ENCODE measurements at regions not wholly inside any gene's neighbourhood (a gene's known extent, or its start where the extent isn't known, plus 50 kb on each side); places are given as distances from the start of the nearest gene placed in this dataset.

- Histone ChIP-seq H3K14ac (replicated peaks; ENCODE audit: low read depth, low read length) (no peak overlapping the region), H3K4ac (ENCODE audit: low read depth, low read length) (no peak overlapping the region), H4K91ac (ENCODE audit: insufficient read depth, low read depth, low read length) (no peak overlapping the region), H4K20me1 (ENCODE audit: insufficient read depth, low read length) (no peaks in the 10 kb centered on the region), H3K56ac (ENCODE audit: extremely low read depth, insufficient read depth, low read length) (no peak overlapping the region), H3K4me1 (ENCODE audit: control insufficient read depth, insufficient read depth, low read length) (no peaks in the 10 kb centered on the region), H3K27me3 (ENCODE audit: control insufficient read depth, insufficient read depth, low read length) (no peaks in the 10 kb centered on the region), H3K79me1 (ENCODE audit: low read depth in 1 of 2, low read length in 2 of 2) (no peaks in the 10 kb centered on the region), H2AK9ac (replicated peaks; ENCODE audit: low read depth, low read length, poor library complexity) (no peak overlapping the region), H2BK20ac (ENCODE audit: low read depth, low read length) (no peak overlapping the region), H4K5ac (ENCODE audit: low read depth, low read length) (no peak overlapping the region), H4K8ac (ENCODE audit: low read depth in 2 of 2, low read length in 2 of 2) (no peak overlapping the region), H2BK120ac (ENCODE audit: low read depth, low read length) (no peak overlapping the region), H3K9me1 (ENCODE audit: insufficient read depth, low read length) (no peaks in the 10 kb centered on the region), H3K27ac (ENCODE audit: insufficient read depth, low read length) (no peak overlapping the region), H2BK15ac (ENCODE audit: low read depth, low read length) (no peak overlapping the region), H3K18ac (ENCODE audit: low read depth, low read length) (no peak overlapping the region), H3K9me3 (ENCODE audit: control insufficient read depth, insufficient read depth, low read length) (no peaks in the 10 kb centered on the region), H2AFZ (replicated peaks; ENCODE audit: low read length, poor library complexity) (no peak overlapping the region), H2BK5ac (ENCODE audit: low read depth, low read length, poor library complexity, severe bottlenecking) (no peak overlapping the region), H3K23ac (ENCODE audit: low read depth, low read length) (no peak overlapping the region), H2AK5ac (ENCODE audit: low read depth, low read length) (no peak overlapping the region), H3K9ac (ENCODE audit: low read depth, low read length) (no peak overlapping the region), H3K4me3 (ENCODE audit: insufficient read depth, low read depth, low read length) (no peak overlapping the region), H3K4me2 (ENCODE audit: low read depth, low read length) (no peak overlapping the region), H3K36me3 (ENCODE audit: control insufficient read depth, insufficient read depth, low read length) (no peaks in the 10 kb centered on the region)
- no peak for DNase-seq
- BruUV-seq (replicated peaks): no TSS peak
- TF ChIP-seq POLR2A (IDR thresholded peaks at IDR 0.05; ENCODE audit: low read depth, low read length): no peak
- TF ChIP-seq CEBPB (IDR thresholded peaks at IDR 0.05; ENCODE audit: low read depth, low read length): no peak
- no peak for TF ChIP-seq MXI1 (IDR thresholded peaks at IDR 0.05; ENCODE audit: borderline replicate concordance, low read depth, low read length)
- no peak for TF ChIP-seq FOS (IDR thresholded peaks at IDR 0.05; ENCODE audit: low read depth, low read length)
- no peak for TF ChIP-seq CHD1 (IDR thresholded peaks at IDR 0.05; ENCODE audit: low read depth, low read length)
- no peak for TF ChIP-seq CTCF (conservative IDR thresholded peaks at IDR 0.05; ENCODE audit: low read depth, low read length)
- dilution Hi-C loops (cut with HindIII; ENCODE audit: low sequenced_read_pairs, unreplicated experiment) (no loop called here), intact Hi-C loops (cut with micrococcal nuclease) (no loop called here), in situ Hi-C loops (cut with MboI; ENCODE audit: low sequenced_read_pairs) (no loop called here)
- POLR2A ChIA-PET (ENCODE audit: unreplicated experiment): no interaction called here
- CTCF ChIA-PET: no interaction called here
- WGBS, 2 experiments (ENCODE audit: extremely low coverage in 2 of 2, insufficient read length in 1 of 2): no CpG with 5 or more reads among the region's 6 CpGs
- ATAC-seq (ENCODE audit: low read depth): no peak
These were observed 364.4 kb upstream of the CHST9 start for GRCh38 chr18:27549335-27550039.
